KBM-7 (cell line): ENCODE measurements at regions not wholly inside any gene's neighbourhood (a gene's known extent, or its start where the extent isn't known, plus 50 kb on each side); places are given as distances from the start of the nearest gene placed in this dataset.
"Not testable (repeated sequence)": the region's sequence is repeated elsewhere in the genome, so short reads cannot be mapped to it uniquely, and the experiment has no call there.

Experiments used
- DNase-seq: peaks from one replicate; pipeline ENCODE4 v3.0.0-alpha.2; 2015
- in situ Hi-C: fragments of 300-500 bp; cut with MboI; formaldehyde crosslinking; loops from 2 replicates; pipeline ENCODE4 v1.14.3; 2020; ENCODE audit warnings: low sequenced_read_pairs, low pct_unique_long_range_greater_than_20kb, mixed read lengths

- in situ Hi-C loops: no loop called here
- DNase-seq: no peak
These were observed 592.0 kb downstream of the BNC2 start for GRCh38 chr9:16278326-16278999.

GRCh38 chr9:16281707-16282106 is 588.8 kb downstream of the BNC2 start:
- in situ Hi-C loops: no loop called here
- no peak for DNase-seq

GRCh38 chr9:16282216-16282615 is 588.3 kb downstream of the BNC2 start:
- in situ Hi-C loops: no loop called here
- DNase-seq: no peak

GRCh38 chr9:16282718-16283117 is 587.8 kb downstream of the BNC2 start:
- DNase-seq: no peak
- in situ Hi-C loops: no loop called here

- in situ Hi-C loops: no loop called here
- DNase-seq: no peak
These were observed 584.3 kb downstream of the BNC2 start for GRCh38 chr9:16286160-16286559.

- in situ Hi-C loops: no loop called here
- DNase-seq: peak; percentile 9
These were observed 580.8 kb downstream of the BNC2 start for GRCh38 chr9:16289639-16290038.

GRCh38 chr9:16290169-16290568 is 580.3 kb downstream of the BNC2 start:
- in situ Hi-C loops: no loop called here
- no peak for DNase-seq

GRCh38 chr9:16291921-16292320 is 578.5 kb downstream of the BNC2 start:
- in situ Hi-C loops: no loop called here

GRCh38 chr9:16293610-16294009 is 576.9 kb downstream of the BNC2 start:
- no peak for DNase-seq
- in situ Hi-C loops: no loop called here

More at GRCh38 chr9:16291921-16292320, 578.5 kb downstream of the BNC2 start:
- DNase-seq: no peak

- in situ Hi-C loops: no loop called here
- no peak for DNase-seq
These were observed 576.2 kb downstream of the BNC2 start for GRCh38 chr9:16294133-16294770.

- in situ Hi-C loops, DNase-seq: not testable (repeated sequence)
These were observed 575.5 kb downstream of the BNC2 start for GRCh38 chr9:16294940-16295339.

- in situ Hi-C loops, DNase-seq: not testable (repeated sequence)
These were observed 571.1 kb downstream of the BNC2 start for GRCh38 chr9:16299368-16299767.

GRCh38 chr9:16303506-16303905 is 567.0 kb downstream of the BNC2 start:
- DNase-seq: no peak

GRCh38 chr9:16304301-16304700 is 566.2 kb downstream of the BNC2 start:
- in situ Hi-C loops: no loop called here
- no peak for DNase-seq

More at GRCh38 chr9:16303506-16303905, 567.0 kb downstream of the BNC2 start:
- in situ Hi-C loops: no loop called here

- in situ Hi-C loops: no loop called here
- DNase-seq: no peak
These were observed 563.9 kb downstream of the BNC2 start for GRCh38 chr9:16306586-16306985.

- DNase-seq: no peak
- in situ Hi-C loops: no loop called here
These were observed 562.8 kb downstream of the BNC2 start for GRCh38 chr9:16307626-16308195.

GRCh38 chr9:16308645-16309044 is 561.8 kb downstream of the BNC2 start:
- in situ Hi-C loops: no loop called here
- no peak for DNase-seq

- no peak for DNase-seq
- in situ Hi-C loops: no loop called here
These were observed 561.4 kb downstream of the BNC2 start for GRCh38 chr9:16309082-16309468.

- no peak for DNase-seq
These were observed 560.8 kb downstream of the BNC2 start for GRCh38 chr9:16309469-16310271.

More at GRCh38 chr9:16309469-16310271, 560.8 kb downstream of the BNC2 start:
- in situ Hi-C loops: no loop called here
